Effector memory CD8-positive, alpha-beta T cell (primary cell): ENCODE measurements at regions not wholly inside any gene's neighbourhood (a gene's known extent, or its start where the extent isn't known, plus 50 kb on each side); places are given as distances from the start of the nearest gene placed in this dataset.

Source experiments
- ATAC-seq: fragments of 150-1000 bp; cut with Tn5 transposase; replicated peaks from 2 replicates; pipeline ENCODE4 v1.10.0; 2021; ENCODE audit warnings: mild to moderate bottlenecking, moderate library complexity
- DNase-seq, 3 experiments: peaks; one replicate each; pipeline ENCODE4 v3.0.0; 2021
- H3K27ac Mint-ChIP-seq, 2 donors: one replicate each; pipeline ENCODE4 v1.8.0; 2022; ENCODE audit warnings: mild to moderate bottlenecking in 2 of 2, mixed read lengths in 2 of 2, moderate library complexity in 2 of 2
- H3K27me3 Mint-ChIP-seq, 2 donors: one replicate each; pipeline ENCODE4 v1.8.0; 2022; ENCODE audit warnings: mixed read lengths in 2 of 2
- H3K36me3 Mint-ChIP-seq: one replicate; pipeline ENCODE4 v1.8.0; 2022; ENCODE audit warnings: mild to moderate bottlenecking, moderate library complexity, mixed read lengths; ENCODE audit not compliant: insufficient read depth
- H3K4me1 Mint-ChIP-seq, 2 donors: one replicate each; pipeline ENCODE4 v1.8.0; 2022; ENCODE audit warnings: low read depth in 2 of 2, mixed read lengths in 2 of 2
- H3K4me3 Mint-ChIP-seq, 2 donors: one replicate each; pipeline ENCODE4 v1.8.0; 2022; ENCODE audit warnings: mild to moderate bottlenecking in 2 of 2, mixed read lengths in 2 of 2, moderate library complexity in 2 of 2
- H3K9me3 Mint-ChIP-seq, 2 donors: one replicate each; pipeline ENCODE4 v1.8.0; 2022; ENCODE audit warnings: mixed read lengths in 2 of 2

GRCh38 chr1:58430421-58431275 lies 115.9 kb downstream of the OMA1 start:
- Mint-ChIP-seq H3K4me1 (no peaks in the 10 kb centered on the region), H3K27ac (no peak overlapping the region), H3K27me3 (no peaks in the 10 kb centered on the region), H3K4me3 (no peak overlapping the region), H3K9me3 (no peaks in the 10 kb centered on the region), H3K36me3 (no peaks in the 10 kb centered on the region)
- DNase-seq = no peak
- no peak for ATAC-seq

DNA sequence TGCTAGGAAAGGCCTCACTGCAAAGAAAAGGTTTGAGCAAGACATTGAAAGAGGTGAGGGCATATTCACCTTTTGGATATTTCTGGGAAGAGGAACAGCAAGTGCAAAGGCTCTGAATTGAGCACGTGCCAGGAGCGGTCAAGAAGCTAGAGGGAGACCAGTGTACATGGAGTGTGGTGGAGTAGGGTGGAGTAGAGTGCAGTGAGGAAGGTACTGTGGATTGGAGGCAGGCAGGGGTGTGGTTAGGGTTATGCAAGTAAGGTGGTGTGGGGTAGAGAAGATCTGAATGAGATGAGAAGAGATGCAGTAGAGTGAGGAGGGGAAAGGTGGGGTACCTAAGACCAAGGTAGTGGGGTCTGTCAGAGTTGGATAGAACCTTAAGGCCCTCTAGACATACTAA lies 119.6 kb downstream of the OMA1 start:
- H3K27ac Mint-ChIP-seq = no peak overlapping the region
- H3K36me3 Mint-ChIP-seq = no peaks in the 10 kb centered on the region
- no peaks in the 10 kb centered on the region for H3K9me3 Mint-ChIP-seq
- ATAC-seq = no peak
- H3K27me3 Mint-ChIP-seq = no peaks in the 10 kb centered on the region
- no peaks in the 10 kb centered on the region for H3K4me1 Mint-ChIP-seq
- no peak overlapping the region for H3K4me3 Mint-ChIP-seq
- DNase-seq = no peak

DNA sequence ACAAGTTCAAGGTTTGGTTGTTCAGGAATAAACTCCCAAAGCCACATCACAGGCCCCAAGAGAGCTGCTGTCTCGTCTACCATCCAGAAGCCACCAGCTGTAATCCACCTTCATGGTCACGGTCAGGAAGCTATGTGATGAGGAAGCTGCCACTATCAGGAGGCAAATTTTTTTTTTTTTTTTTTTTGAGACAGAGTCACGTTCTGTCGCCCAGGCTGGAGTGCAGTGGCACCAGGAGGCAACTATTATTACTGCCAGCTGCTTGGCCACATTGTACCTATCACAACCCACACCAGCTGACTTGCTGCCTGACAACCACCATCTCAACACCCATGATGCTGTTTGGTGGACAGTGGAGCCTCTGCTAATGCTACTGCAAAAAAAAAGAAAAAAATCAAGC lies 124.1 kb downstream of the OMA1 start:
- Mint-ChIP-seq H3K36me3 (no peaks in the 10 kb centered on the region), H3K4me1 (no peaks in the 10 kb centered on the region), H3K27me3 (no peaks in the 10 kb centered on the region), H3K4me3 (no peak overlapping the region), H3K27ac (no peak overlapping the region), H3K9me3 (no peaks in the 10 kb centered on the region)
- no peak for ATAC-seq
- DNase-seq = no peak

DNA sequence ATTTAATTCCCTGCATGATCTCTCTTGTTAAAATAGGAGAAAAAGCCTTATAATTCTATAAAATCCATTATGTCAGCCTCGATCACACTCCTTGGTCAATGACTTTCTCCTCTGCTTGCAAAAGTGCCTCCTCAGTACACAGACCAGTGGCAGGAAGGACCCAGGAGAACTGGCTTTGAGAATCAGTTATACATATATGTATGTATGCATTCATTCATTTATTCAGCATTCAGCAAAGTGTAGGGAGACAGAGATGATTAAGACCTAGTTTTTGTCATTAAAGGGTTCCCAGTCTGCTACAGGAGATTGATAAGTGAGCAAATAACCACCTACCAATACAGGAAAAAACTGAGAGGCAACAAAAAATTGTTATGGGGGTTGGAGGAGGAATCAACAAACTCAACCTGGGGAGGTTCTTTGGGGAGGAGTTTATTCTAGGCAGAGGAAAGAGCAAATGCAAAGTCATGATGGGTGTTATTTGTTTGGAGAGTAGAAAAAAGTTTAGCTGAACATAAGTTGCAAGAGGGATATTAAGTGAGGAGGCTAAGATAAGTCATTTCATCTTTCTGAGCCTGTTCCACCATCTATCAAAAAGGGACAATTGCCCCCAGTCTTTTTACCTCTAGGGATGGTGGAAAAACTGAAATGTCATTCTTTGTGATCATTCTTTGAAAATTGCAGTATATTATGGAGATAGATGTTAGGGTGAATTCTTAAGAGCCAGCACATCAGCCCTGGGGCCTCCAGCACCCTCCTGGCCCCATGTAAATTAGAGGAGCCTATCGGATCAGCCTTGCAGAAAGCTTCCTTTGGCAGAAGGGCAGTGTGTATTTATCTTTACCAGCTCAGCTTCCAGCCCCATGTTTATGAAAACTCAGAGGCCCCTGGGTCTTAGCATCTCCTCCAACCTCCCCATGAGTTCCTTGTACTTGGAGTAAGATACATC lies 128.0 kb downstream of the OMA1 start:
- no peaks in the 10 kb centered on the region for H3K9me3 Mint-ChIP-seq
- no peaks in the 10 kb centered on the region for H3K36me3 Mint-ChIP-seq
- ATAC-seq (no peak), DNase-seq (no peak)
- H3K4me3 Mint-ChIP-seq = no peak overlapping the region
- H3K27ac Mint-ChIP-seq = no peak overlapping the region
- no peaks in the 10 kb centered on the region for H3K27me3 Mint-ChIP-seq
- H3K4me1 Mint-ChIP-seq = no peaks in the 10 kb centered on the region

GRCh38 chr1:58412071-58412580 lies 134.4 kb downstream of the OMA1 start:
- Mint-ChIP-seq H3K4me1 (no peaks in the 10 kb centered on the region), H3K27me3 (no peaks in the 10 kb centered on the region), H3K9me3 (no peaks in the 10 kb centered on the region), H3K36me3 (no peaks in the 10 kb centered on the region), H3K4me3 (no peak overlapping the region), H3K27ac (no peak overlapping the region)
- ATAC-seq (no peak), DNase-seq (no peak)

DNA sequence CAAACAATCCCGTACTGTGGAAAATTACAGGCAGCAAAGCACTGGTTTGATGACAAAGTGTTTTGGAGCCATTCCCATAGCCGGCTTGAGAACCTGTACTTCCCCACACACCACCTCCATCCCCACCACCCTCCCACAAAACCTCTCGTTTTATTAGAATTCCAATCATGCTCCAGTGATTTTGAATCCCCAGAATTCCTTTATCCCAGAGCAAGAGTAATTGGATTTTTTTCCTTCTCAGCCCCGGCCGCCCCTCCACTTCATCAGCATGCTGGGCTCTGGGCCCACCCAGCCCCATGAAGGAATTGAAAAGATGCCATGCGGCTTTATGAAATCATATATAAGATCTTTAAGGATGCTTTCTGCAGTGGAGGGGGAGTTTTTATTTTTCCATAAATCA lies 136.6 kb downstream of the OMA1 start:
- Mint-ChIP-seq H3K4me1 (no peaks in the 10 kb centered on the region), H3K27ac (no peak overlapping the region), H3K27me3 (no peaks in the 10 kb centered on the region), H3K4me3 (no peak overlapping the region), H3K36me3 (no peaks in the 10 kb centered on the region), H3K9me3 (no peaks in the 10 kb centered on the region)
- ATAC-seq (no peak), DNase-seq (no peak)

DNA sequence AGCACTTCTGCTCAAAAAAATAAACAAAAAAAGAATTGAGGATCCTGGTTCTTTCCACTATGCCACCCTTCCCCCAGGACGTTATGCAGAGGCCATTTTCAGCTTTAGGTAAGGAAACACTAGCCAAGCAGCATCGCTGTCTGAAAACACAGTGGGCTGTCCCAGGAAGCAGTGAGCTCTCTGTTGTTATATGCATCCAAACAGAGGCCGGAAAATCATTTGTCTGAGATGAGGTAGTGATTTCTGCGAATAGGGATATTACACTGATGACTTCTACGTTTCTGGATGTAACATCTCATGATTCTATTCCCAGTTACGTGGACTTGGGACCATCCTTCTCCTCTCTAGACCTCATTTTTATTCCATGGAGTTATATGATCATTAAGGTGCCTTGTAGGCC lies 137.2 kb downstream of the OMA1 start:
- Mint-ChIP-seq H3K4me3 (no peak overlapping the region), H3K36me3 (no peaks in the 10 kb centered on the region), H3K27ac (no peak overlapping the region), H3K27me3 (no peaks in the 10 kb centered on the region), H3K9me3 (no peaks in the 10 kb centered on the region), H3K4me1 (no peaks in the 10 kb centered on the region)
- ATAC-seq (no peak), DNase-seq (no peak)

DNA sequence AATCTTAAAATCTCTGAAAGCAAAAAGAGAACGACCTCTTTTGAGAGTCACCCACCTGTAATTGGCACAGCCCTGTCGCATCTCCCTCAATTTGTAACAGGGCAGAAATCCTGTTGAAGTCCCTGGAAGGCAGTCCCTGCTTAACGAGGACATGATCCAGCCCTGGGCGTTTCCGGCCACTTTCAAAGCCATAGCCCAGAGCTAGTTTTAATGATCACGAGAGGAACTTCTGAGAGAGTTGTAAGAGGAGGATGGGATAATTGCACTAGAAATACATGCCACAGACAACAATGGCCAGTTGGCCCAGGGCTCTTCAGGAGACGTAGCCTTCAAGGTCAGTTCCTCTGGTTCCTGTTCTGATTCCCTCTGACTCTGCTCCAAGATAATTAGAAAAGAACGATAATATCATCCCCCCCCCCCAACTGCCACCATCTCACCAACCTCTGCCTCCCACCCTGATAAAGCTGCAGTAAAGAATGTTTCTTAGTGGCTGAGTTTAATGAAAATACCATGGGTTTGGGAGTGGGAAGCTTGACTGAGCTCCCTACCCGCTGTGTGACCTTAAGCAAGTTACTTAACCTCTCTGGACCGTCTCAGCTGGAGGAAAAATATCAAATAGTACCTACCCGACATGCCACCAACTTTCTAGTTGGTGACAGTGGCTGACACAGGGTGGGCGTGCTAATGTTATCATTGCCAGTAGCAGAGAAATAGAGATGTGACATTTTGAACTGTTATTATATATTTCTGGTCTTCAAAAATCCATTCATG lies 140.0 kb downstream of the OMA1 start:
- H3K9me3 Mint-ChIP-seq = no peaks in the 10 kb centered on the region
- no peak for ATAC-seq

DNA sequence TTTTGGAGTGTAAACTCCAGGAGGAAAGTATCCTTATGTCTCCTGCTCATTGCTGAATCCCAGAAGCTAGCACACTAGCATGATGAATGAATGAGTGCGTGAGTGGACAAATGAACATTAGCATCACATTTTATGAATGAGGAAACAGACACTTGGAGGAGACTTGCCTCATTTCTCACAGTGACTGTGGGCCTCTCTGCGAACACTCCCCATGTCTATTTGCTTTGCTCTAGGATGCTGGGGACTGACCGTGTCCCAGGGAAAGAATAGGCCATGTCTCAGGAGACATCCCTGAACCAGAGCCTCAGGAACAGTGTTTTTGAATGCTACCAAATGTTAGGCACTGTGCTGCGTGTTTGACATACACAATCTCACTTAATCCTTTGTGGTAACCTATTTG lies 140.9 kb downstream of the OMA1 start:
- H3K36me3 Mint-ChIP-seq = no peaks in the 10 kb centered on the region
- DNase-seq (no peak), ATAC-seq (no peak)
- no peaks in the 10 kb centered on the region for H3K27me3 Mint-ChIP-seq
- no peaks in the 10 kb centered on the region for H3K4me1 Mint-ChIP-seq
- no peak overlapping the region for H3K4me3 Mint-ChIP-seq
- H3K9me3 Mint-ChIP-seq = no peaks in the 10 kb centered on the region
- H3K27ac Mint-ChIP-seq = no peak overlapping the region

More for the DNA sequence above, 140.0 kb downstream of the OMA1 start:
- Mint-ChIP-seq H3K27me3 (no peaks in the 10 kb centered on the region), H3K36me3 (no peaks in the 10 kb centered on the region), H3K4me1 (no peaks in the 10 kb centered on the region), H3K4me3 (no peak overlapping the region), H3K27ac (no peak overlapping the region)
- DNase-seq = no peak

- Mint-ChIP-seq H3K9me3 (no peaks in the 10 kb centered on the region), H3K27ac (no peak overlapping the region), H3K27me3 (no peaks in the 10 kb centered on the region), H3K4me3 (no peak overlapping the region), H3K4me1 (no peaks in the 10 kb centered on the region), H3K36me3 (no peaks in the 10 kb centered on the region)
- ATAC-seq (no peak), DNase-seq (no peak)
These were observed 142.6 kb downstream of the OMA1 start for GRCh38 chr1:58403894-58404293.

DNA sequence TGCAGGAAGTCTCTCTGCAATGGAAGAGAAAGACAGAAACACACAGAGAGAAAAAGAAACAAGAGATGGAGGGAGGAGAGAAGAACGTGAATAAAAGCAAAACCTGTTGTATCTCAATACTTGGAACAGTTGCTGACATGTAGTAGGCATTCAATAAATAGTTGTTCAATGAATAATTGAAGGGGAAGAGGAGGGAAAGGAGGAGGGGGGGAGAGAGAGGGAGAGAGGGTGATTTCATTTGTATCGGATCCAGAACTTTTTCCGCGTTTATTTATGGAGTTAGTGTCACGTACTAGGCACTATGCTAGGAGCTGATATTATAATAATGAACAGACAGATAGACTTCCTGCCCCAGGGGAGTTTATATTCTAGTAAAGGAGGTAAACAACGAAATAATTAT lies 144.1 kb downstream of the OMA1 start:
- H3K4me3 Mint-ChIP-seq = no peak overlapping the region
- DNase-seq (no peak), ATAC-seq (no peak)
- H3K27me3 Mint-ChIP-seq = no peaks in the 10 kb centered on the region
- no peaks in the 10 kb centered on the region for H3K36me3 Mint-ChIP-seq
- H3K4me1 Mint-ChIP-seq = no peaks in the 10 kb centered on the region
- H3K9me3 Mint-ChIP-seq = no peaks in the 10 kb centered on the region
- H3K27ac Mint-ChIP-seq = no peak overlapping the region

- Mint-ChIP-seq H3K27ac (no peak overlapping the region), H3K9me3 (no peaks in the 10 kb centered on the region)
- no peak for ATAC-seq
These were observed 144.5 kb downstream of the OMA1 start for GRCh38 chr1:58401991-58402390.

GRCh38 chr1:58399176-58399575 lies 147.3 kb downstream of the OMA1 start:
- H3K4me3 Mint-ChIP-seq = no peak overlapping the region

More at GRCh38 chr1:58401991-58402390, 144.5 kb downstream of the OMA1 start:
- DNase-seq = no peak
- Mint-ChIP-seq H3K4me3 (no peak overlapping the region), H3K36me3 (no peaks in the 10 kb centered on the region), H3K4me1 (no peaks in the 10 kb centered on the region), H3K27me3 (no peaks in the 10 kb centered on the region)

More at GRCh38 chr1:58399176-58399575, 147.3 kb downstream of the OMA1 start:
- Mint-ChIP-seq H3K27ac (no peak overlapping the region), H3K36me3 (no peaks in the 10 kb centered on the region), H3K27me3 (no peaks in the 10 kb centered on the region), H3K9me3 (no peaks in the 10 kb centered on the region), H3K4me1 (no peaks in the 10 kb centered on the region)
- DNase-seq = no peak
- ATAC-seq = no peak
